GM18858 (cell line): ENCODE measurements at regions not wholly inside any gene's neighbourhood (a gene's known extent, or its start where the extent isn't known, plus 50 kb on each side); places are given as distances from the start of the nearest gene placed in this dataset.
"Not testable (repeated sequence)": the region's sequence is repeated elsewhere in the genome, so short reads cannot be mapped to it uniquely, and the experiment has no call there.

Experiments
- ATAC-seq: cut with Tn5 transposase; IDR thresholded peaks from one replicate; pipeline ENCODE4 v1.9.1; 2021; ENCODE audit not compliant: unreplicated experiment

DNA sequence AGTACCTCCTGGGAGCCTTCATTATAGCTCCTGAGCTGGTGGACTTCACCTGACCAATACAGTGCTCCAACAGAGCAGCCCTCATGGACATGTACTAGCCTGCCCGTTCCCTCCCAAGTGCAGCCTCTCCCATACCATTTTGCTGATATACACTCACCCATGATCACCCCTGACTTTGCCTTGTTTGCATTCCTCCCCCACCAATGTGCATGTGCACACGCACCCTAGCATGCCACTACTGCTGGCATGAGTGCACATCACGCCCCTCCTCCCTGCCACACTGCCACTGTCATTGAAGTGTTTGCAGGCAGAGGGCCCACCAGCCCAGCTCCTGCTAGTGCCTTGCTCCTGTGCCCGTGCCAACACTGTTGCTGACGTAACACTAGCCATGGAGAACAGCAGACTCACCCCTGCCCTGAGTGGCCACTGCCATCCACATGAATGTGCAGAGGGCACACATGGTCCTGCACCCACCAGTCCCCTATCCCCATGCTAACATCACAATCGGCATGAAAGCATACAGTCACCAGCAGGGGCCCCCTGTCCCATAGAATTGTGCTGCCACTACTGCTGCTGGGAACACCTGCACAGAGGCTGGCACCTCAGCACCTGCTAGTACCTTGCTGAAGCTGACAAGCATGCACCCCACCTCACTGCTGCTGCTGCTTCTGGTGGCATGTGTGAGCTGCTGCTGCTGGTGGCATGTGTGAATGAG lies 110.3 kb downstream of the SINHCAF start:
- ATAC-seq = no peak

DNA sequence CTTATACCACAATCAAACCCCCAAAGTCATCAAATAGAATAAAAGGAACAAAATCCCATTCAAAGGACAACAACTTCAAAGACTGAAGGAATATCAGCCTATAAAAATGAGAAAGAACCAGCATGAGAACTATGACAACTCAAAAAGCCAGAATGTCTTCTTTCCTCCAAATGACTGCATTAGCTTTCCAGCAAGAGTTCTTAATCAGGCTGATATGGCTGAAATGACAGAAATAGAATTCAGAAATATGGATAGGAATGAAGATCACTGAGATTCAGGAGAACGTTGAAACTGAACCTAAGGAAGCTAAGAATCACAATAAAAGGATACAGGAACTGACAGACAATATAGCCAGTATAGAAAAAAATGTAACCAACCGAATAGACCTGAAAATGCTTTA lies 109.5 kb downstream of the SINHCAF start:
- ATAC-seq = no peak

- ATAC-seq = no peak
Observed at GRCh38 chr12:31217356-31218130, 108.4 kb downstream of the SINHCAF start.

DNA sequence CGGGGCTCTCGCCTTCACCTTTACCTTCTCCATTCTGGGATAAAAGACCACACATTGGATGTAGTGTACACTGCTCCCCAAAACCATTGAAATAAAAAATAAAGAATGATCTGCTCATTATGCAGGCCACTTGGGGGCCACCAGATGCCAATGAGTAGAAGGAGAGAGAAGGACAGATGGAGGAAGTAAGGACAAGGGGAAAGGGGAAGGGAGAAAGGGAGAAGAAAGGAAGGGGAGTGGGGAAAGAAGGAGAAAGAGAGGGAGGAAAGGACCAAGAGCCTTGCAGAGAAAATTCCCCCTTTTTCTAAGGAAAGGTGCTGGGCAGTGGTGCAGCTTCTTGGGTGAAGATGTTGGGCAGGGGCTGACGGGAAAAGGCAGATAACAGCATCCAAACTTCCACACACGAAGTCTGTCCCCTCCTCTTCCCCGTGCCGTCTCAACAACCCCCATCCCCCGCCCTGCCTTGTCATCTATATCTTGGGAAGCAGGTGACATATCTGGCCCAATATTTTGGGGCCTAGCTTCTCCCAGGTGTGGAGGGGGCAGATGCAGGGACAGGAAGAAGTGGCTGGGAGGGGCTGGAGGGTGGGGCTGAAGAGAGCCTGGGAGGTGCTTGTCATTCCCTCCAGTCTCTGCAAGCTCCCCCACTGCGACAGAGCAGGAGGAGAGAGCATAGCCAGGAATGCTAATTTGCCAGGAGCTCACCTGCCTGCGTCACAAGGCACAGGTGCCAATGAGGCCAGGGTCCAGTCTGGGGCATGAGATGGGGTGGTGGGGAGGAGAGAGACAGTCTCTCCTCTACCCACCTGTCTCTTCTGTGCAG lies 107.5 kb downstream of the SINHCAF start:
- ATAC-seq = no peak

- ATAC-seq = no peak
Observed at GRCh38 chr12:31219521-31219920, 106.4 kb downstream of the SINHCAF start.

GRCh38 chr12:31220061-31220460 lies 105.9 kb downstream of the SINHCAF start:
- no peak for ATAC-seq

- no peak for ATAC-seq
Observed at GRCh38 chr12:31220633-31221550, 105.1 kb downstream of the SINHCAF start.

GRCh38 chr12:31221551-31221945 lies 104.4 kb downstream of the SINHCAF start:
- ATAC-seq = no peak

DNA sequence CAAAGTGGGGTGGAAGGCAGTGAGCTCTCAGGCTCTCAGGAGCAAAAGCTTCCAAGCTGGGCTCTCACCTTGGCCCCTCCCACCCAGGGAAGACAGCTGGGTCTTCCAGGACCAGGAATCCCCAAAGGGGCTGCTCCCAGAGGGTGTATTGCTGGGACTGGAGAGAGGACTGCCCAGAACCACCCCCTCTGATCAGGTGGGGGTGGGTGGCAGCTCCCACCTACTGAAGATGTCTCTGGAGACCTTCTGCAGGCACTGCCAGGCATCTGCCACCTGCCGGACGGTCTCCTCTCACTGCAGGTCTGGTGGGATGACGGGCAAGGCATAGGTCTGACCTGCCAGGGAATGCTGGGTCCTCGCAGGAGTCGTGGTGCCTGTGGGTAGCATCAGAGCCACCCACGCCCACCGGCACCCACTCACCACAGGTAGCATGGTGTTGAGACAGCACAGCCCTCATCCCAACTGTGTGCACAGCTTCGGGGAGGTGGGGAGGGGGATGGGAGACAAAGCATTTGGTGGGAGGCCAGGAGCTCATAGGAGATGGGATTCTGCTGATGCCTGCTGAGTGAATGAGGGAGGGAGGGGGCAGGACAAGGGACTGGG lies 103.2 kb downstream of the SINHCAF start:
- no peak for ATAC-seq

DNA sequence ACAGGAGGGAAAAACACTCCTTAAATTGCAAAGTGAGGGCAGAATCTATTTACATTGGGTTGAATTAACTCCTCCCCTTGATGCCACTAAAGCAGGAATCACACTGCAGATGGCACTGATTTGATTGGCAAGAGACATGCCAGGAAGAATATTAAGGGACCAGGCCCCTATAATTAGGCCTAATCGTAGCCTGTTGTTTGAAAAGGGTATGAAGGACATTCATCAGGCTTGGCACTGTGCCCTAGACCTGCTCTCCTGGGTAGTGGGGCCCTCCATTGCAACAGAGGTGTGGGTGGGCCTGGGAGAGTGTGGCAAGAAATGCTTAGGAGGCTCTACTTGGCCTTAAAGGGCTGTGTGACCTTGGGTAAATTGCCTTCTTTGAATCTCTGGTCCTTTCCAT lies 102.3 kb downstream of the SINHCAF start:
- not testable (repeated sequence) for ATAC-seq

- ATAC-seq = no peak
Observed at GRCh38 chr12:31224768-31225448, 101.0 kb downstream of the SINHCAF start.

DNA sequence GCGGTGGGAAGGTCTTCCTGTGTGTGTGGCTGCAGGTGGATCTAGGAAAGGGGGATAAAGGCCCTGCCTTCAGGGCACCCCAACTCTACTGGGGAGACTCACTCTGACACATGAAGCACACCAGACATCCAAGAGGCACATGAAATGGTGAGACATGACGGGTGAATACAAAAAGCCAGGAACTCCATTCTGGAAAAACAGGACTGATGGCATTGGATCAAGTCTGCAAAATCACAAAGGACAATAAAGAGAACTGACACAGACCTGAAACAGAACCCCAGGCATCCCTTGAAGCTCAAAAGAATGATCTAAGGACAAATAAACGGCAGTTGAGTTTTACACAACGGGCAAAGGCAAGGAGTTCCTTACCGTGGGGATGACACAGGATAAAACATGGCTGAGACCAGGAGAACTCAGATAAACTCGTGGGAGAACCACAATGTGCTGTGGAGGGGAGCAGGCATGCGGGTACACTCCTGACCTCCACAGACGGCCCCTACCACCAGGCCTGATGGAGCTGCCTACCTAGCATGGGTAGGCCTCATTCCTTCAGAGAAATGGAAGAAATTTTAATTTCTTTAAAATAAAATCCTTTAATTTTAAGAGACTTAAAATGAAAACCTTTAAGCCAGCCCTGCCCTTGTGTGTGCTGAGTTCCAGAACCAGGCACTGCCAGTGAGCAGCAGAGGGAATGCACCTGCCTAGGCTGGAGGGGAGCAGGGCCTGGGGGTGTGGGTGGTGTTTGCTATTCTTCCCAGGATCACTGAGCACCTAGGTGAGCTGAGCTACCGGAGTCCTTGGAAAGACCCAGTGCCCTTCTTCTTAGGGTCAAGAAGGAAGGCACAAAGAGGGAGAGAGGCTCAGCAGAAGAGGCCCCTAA lies 100.1 kb downstream of the SINHCAF start:
- no peak for ATAC-seq

DNA sequence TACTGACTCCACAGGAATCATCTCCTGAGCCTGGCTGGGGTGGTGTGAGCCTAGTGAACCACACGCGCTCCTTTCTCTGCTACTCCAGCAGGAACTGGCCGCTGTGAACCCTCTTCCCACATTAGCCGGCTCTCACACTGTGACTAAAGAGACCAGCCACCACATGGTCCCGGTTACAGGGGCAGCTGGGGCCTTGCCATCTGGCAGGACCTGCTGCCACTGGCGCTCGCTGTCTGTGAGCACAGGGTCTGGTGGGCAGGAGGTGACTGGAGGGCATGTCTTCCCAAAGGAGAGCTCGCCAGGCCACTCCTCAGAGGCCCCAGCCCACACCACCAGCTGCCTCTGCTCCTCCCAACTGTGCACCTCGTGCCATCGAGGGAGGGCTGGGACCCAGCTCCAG lies 99.3 kb downstream of the SINHCAF start:
- no peak for ATAC-seq

DNA sequence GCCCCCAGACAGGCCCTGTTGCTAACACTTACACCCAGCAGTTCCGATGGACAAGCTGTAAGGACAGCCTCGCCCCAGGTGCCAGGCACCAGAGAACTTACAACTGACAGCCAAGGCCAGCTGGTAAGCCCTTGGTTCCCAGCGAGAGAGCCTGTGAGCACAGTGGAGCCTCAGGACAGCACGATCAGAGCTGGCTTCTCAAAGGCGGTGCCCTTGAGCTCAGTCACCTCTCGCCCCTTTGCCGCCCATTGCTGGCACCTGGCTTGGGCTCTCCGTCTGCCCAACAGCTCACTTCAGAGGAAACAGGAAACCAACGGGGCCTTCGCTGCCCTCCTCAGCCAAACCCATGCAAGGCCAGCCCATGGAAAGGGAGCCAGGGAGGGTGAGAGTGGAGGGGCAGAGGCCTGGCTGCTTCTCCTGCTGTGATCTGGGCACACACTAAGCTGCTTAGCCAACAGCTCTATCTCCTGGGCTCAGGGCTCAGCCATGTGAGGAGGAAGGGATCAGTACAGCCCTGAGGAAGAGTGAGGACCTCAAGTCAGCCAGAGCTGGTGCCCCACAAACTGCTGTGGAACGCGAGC lies 98.5 kb downstream of the SINHCAF start:
- ATAC-seq = no peak

DNA sequence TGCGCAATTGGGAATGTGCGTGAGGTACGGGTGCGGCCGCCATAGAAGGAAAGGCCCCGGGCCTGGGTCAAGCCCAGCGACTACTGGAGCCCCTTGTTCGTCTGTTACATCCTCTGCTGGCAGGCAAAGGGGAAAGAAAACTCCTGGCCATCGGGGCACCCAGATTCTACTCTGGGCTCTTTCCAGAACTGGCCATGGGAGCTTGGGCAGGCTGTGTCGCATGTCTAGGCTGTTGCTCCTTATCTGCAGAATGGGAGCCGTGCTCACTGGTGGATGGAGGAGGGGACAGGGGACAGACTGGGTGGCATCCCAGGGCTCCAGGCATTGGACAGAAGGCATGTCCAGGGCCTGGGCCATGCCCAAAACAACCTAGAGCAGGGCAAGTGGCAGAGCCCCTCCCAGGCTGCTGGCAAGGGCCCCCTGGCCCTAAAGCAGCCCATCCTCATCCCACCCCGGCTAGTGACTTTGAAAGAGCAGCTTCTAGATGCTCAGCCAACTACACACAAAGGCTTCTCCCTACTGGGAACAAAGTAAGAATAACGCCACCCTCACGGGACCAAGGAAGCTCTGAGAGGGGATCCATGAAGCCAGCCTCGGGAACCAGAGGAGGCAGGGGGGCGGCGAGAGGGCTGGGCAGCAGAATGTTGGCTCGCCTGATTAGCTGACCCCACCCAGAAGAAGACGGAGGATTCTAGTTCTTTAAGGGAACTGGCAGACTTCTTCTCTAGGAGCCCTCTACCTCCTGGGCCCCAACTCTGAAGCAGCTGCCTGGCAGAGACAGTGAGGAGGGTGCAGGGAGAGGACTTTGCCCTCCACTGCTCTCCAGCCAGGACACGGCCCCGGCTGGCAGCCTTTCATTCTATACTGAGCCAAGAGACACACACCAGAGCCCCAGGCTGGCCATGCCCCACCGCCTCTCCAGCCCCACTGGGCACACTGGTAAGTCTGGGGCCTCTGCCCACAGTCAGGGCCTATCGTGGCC lies 96.8 kb downstream of the SINHCAF start:
- no peak for ATAC-seq

- no peak for ATAC-seq
Observed at GRCh38 chr12:31230004-31230403, 95.9 kb downstream of the SINHCAF start.
